Vagina (tissue), 2 donors: ENCODE measurements at regions not wholly inside any gene's neighbourhood (a gene's known extent, or its start where the extent isn't known, plus 50 kb on each side); places are given as distances from the start of the nearest gene placed in this dataset.

ENCODE experiments used
- DNase-seq, 2 donors: peaks; one replicate each; pipeline ENCODE4 v3.0.0-alpha.2; 2017; ENCODE audit errors: extremely low spot score in 2 of 2
- H3K27ac ChIP-seq: fragments of 200-600 bp; sonication (generic); one replicate; pipeline ENCODE4 v1.5.1; 2019
- H3K27me3 ChIP-seq: fragments of 200-600 bp; sonication (generic); one replicate; pipeline ENCODE4 v1.5.1; 2019
- H3K36me3 ChIP-seq, 2 donors: fragments of 200-600 bp; sonication (generic); one replicate each; pipeline ENCODE4 v1.5.1; 2017 to 2019
- H3K4me1 ChIP-seq: fragments of 200-600 bp; sonication (generic); one replicate; pipeline ENCODE4 v1.5.1; 2019
- H3K4me3 ChIP-seq, 2 donors: fragments of 200-600 bp; sonication (generic); 1 replicate in 1 of 2; 2 replicates in 1 of 2; pipeline ENCODE4 v1.5.1; 2016 to 2019
- H3K9me3 ChIP-seq: fragments of 200-600 bp; sonication (generic); one replicate; pipeline ENCODE4 v1.5.1; 2019
- POLR2A ChIP-seq, 2 donors: fragments of 450-650 bp; IDR thresholded peaks; one replicate each; pipeline ENCODE4 v1.6.1; 2017; ENCODE audit warnings: antibody characterized with exemption in 2 of 2, mild to moderate bottlenecking in 2 of 2, moderate library complexity in 2 of 2
- POLR2AphosphoS5 ChIP-seq, 2 donors: sonication (generic); formaldehyde crosslinking; IDR thresholded peaks; one replicate each; pipeline ENCODE4 v1.9.0; 2017; ENCODE audit warnings: antibody characterized with exemption in 2 of 2, mild to moderate bottlenecking in 2 of 2, low read depth in 1 of 2; ENCODE audit not compliant: insufficient read depth in 1 of 2
- intact Hi-C: fragments of 100-400 bp; cut with DNase I; formaldehyde crosslinking; loops from one replicate; pipeline ENCODE4 v1.15.1; 2023
- TF ChIP-seq, protein P1 (sequence below), 3 experiments: fragments of 450-650 bp in 2 of 3; fragments of 200-600 bp in 1 of 3; sonication (generic) in 1 of 3; IDR thresholded peaks; one replicate each; pipeline ENCODE4 v1.5.1; 2017 to 2019; ENCODE audit warnings: antibody characterized with exemption in 3 of 3, mild to moderate bottlenecking in 2 of 3, moderate library complexity in 2 of 3

DNA sequence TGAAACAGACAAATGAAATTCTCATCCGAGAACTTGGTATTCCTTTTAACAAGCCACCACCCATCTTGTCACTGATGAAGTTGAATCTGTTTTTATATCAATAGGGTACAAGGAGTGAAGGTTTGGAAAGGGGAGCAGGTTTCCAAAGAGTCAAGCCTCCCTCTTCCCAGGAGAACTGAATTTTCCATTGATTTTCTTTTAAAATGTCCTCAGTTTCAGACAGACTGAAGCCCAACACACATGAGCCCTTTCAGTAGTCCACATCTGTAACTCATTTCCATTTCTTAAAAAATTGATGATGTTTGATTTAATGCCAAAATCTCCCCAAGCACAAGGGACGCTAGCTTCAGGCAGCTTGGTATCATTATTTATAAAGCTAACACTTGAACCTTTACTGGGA, 187.7 kb downstream of the FOXB1 start:
- TF ChIP-seq, protein P1, sequence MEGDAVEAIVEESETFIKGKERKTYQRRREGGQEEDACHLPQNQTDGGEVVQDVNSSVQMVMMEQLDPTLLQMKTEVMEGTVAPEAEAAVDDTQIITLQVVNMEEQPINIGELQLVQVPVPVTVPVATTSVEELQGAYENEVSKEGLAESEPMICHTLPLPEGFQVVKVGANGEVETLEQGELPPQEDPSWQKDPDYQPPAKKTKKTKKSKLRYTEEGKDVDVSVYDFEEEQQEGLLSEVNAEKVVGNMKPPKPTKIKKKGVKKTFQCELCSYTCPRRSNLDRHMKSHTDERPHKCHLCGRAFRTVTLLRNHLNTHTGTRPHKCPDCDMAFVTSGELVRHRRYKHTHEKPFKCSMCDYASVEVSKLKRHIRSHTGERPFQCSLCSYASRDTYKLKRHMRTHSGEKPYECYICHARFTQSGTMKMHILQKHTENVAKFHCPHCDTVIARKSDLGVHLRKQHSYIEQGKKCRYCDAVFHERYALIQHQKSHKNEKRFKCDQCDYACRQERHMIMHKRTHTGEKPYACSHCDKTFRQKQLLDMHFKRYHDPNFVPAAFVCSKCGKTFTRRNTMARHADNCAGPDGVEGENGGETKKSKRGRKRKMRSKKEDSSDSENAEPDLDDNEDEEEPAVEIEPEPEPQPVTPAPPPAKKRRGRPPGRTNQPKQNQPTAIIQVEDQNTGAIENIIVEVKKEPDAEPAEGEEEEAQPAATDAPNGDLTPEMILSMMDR (IDR thresholded peaks at IDR 0.05): no peak
- TF ChIP-seq POLR2A (IDR thresholded peaks at IDR 0.05) (no peak), POLR2AphosphoS5 (IDR thresholded peaks at IDR 0.05; ENCODE audit: insufficient read depth in 1 of 2, low read depth in 1 of 2) (no peak)
- intact Hi-C loops: no loop called here
- no peaks in the 10 kb centered on the region for H3K36me3 ChIP-seq
- H3K4me1 ChIP-seq: no peaks in the 10 kb centered on the region
- no peak for DNase-seq
- H3K27me3 ChIP-seq: no peaks in the 10 kb centered on the region
- no peaks in the 10 kb centered on the region for H3K9me3 ChIP-seq
- no peak overlapping the region for H3K4me3 ChIP-seq
- no peak overlapping the region for H3K27ac ChIP-seq

DNA sequence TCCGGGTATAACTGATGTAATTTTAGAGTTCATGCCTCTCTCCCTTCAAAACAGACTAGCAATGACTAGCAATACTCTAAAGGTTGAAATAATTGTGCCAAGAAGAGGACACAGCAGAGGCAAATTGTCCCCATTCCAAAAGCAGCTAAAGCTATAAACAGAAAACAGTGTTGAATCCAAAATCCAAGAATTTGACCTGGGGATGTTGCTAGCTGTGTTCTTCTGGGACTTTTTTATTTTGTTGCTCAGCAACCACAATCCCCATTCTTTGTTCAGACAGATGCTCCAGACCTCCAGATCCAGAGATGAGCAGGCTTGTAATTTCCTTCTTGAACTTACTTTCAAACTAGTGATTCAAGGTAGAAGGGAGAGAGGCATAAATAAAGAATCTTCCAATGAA, 191.5 kb downstream of the FOXB1 start:
- intact Hi-C loops: no loop called here
- no peak overlapping the region for H3K4me3 ChIP-seq
- H3K9me3 ChIP-seq: no peaks in the 10 kb centered on the region
- no peak for DNase-seq
- H3K27ac ChIP-seq: no peak overlapping the region
- no peaks in the 10 kb centered on the region for H3K4me1 ChIP-seq
- H3K36me3 ChIP-seq: no peaks in the 10 kb centered on the region
- no peaks in the 10 kb centered on the region for H3K27me3 ChIP-seq
- TF ChIP-seq POLR2A (IDR thresholded peaks at IDR 0.05) (no peak), POLR2AphosphoS5 (IDR thresholded peaks at IDR 0.05; ENCODE audit: insufficient read depth in 1 of 2, low read depth in 1 of 2) (no peak)
- TF ChIP-seq, protein P1 (IDR thresholded peaks at IDR 0.05): no peak

DNA sequence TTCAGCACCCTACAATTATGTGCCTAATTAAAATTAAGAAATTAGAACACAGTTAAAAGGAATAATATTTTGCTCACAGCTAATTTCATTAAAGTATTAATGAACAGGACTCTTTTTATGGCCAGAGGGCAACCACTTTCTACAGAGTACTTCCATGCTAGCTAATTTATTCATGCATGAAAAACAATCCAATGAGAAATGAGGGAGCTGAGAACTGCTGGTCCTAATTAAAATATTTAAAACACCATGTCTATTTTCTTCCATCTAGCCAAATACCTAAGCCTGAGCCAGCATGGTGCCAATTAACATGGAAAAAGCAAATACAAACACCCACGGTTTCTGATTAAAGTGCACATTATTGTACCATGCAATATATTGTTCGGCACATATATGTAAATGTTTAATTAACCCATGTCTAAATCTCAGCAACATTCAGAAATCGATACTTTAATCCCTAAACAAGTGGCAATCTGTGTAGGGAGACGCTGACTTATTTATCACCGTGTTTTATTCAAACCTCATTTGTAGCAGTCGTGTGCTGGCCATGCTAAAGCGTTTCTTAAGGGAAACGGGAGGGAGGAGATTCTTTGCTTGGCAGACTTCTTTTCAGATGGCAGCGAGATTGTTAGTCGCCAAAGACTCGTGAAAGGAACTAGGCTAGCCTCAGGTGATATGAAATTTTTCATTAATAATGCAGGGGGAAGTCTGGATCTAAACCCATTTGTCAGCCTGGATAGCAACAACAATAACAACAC, 193.5 kb downstream of the ANXA2 start:
- Histone ChIP-seq H3K27me3 (no peaks in the 10 kb centered on the region), H3K4me1 (no peaks in the 10 kb centered on the region), H3K9me3 (no peaks in the 10 kb centered on the region), H3K36me3 (no peaks in the 10 kb centered on the region), H3K27ac (no peak overlapping the region), H3K4me3 (no peak overlapping the region)
- intact Hi-C loops: no loop called here
- DNase-seq: no peak
- TF ChIP-seq POLR2AphosphoS5 (IDR thresholded peaks at IDR 0.05; ENCODE audit: insufficient read depth in 1 of 2, low read depth in 1 of 2) (no peak), POLR2A (IDR thresholded peaks at IDR 0.05) (no peak)
- TF ChIP-seq, protein P1 (IDR thresholded peaks at IDR 0.05): no peak

DNA sequence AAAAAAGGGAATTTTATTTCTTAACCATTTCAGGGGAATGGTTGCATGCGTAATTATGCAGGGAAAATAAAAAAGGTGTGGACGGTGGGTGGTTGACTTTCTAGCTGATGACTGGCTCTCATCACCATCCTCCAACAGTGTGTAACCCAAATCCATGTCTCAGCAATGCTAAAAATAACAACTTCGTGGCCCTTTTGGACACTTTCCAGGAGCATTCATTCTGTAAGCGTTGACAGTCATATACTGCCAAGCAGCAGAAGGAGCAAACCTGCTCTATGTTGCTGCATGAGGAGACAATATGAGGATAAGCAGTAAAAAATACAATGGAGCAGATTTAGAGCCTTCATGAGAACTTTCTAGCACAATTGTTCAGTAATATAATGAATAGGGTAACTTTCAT, 189.1 kb downstream of the ANXA2 start:
- TF ChIP-seq POLR2A (IDR thresholded peaks at IDR 0.05) (no peak), POLR2AphosphoS5 (IDR thresholded peaks at IDR 0.05; ENCODE audit: insufficient read depth in 1 of 2, low read depth in 1 of 2) (no peak)
- TF ChIP-seq, protein P1 (IDR thresholded peaks at IDR 0.05): no peak
- no peak overlapping the region for H3K4me3 ChIP-seq
- DNase-seq: no peak

DNA sequence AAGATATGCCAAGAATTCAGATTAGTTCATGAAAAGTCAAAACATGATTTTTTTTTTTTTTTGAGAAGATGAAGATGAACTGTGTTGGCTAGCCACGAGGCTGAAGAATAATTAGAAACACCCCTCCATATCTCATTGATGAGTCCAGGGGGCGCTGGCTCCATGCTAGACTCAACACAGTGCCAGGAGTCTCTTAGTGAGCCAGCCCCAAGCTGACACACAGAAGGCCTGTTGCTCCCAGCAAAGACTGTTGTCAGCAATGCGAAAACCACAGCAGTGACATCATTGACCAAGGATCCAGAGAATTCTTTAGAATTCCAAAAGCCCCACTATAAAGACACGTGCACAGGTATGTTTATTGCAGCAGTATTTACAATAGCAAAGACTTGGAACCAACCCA, 185.2 kb downstream of the ANXA2 start:
- no peak for DNase-seq
- Histone ChIP-seq H3K4me3 (no peak overlapping the region), H3K27ac (no peak overlapping the region), H3K9me3 (no peaks in the 10 kb centered on the region), H3K4me1 (no peaks in the 10 kb centered on the region), H3K27me3 (no peaks in the 10 kb centered on the region), H3K36me3 (no peaks in the 10 kb centered on the region)
- TF ChIP-seq POLR2A (IDR thresholded peaks at IDR 0.05): no peak
- TF ChIP-seq, protein P1 (IDR thresholded peaks at IDR 0.05): no peak
- TF ChIP-seq POLR2AphosphoS5 (IDR thresholded peaks at IDR 0.05; ENCODE audit: insufficient read depth in 1 of 2, low read depth in 1 of 2): no peak
- intact Hi-C loops: no loop called here

More for the DNA sequence above, 189.1 kb downstream of the ANXA2 start:
- intact Hi-C loops: no loop called here
- no peaks in the 10 kb centered on the region for H3K4me1 ChIP-seq
- no peaks in the 10 kb centered on the region for H3K36me3 ChIP-seq
- no peak overlapping the region for H3K27ac ChIP-seq
- no peaks in the 10 kb centered on the region for H3K27me3 ChIP-seq
- no peaks in the 10 kb centered on the region for H3K9me3 ChIP-seq
